ENCODE measurements at regions not wholly inside any gene's neighbourhood (a gene's known extent, or its start where the extent isn't known, plus 50 kb on each side); places are given as distances from the start of the nearest gene placed in this dataset.
"Not testable (repeated sequence)": the region's sequence is repeated elsewhere in the genome, so short reads cannot be mapped to it uniquely, and the experiment has no call there.

DNA sequence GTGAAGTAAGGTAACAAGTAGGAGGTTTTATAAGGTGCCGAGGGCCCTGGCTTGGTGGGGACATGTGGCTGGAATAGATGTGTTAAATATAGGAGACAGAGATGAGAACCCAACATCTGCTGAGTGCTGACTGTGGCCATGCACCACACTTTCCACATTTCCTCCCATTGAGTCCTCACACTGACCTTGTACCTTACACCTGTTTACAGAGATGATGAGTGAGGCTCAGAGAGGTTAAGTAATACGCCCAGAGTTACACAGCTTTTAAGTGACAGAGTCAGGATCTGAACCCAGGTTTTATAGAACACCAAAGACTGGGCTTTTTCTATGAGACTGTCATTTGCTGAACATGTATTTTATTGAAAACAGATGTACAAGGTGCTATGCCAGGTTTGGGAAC, 70.8 kb upstream of the LTA4H start:
- H3K9me3 ChIP-seq (replicated peaks) = no peaks in the 10 kb centered on the region
- H3K4me3 ChIP-seq = no peak overlapping the region
- TF ChIP-seq, protein P1, sequence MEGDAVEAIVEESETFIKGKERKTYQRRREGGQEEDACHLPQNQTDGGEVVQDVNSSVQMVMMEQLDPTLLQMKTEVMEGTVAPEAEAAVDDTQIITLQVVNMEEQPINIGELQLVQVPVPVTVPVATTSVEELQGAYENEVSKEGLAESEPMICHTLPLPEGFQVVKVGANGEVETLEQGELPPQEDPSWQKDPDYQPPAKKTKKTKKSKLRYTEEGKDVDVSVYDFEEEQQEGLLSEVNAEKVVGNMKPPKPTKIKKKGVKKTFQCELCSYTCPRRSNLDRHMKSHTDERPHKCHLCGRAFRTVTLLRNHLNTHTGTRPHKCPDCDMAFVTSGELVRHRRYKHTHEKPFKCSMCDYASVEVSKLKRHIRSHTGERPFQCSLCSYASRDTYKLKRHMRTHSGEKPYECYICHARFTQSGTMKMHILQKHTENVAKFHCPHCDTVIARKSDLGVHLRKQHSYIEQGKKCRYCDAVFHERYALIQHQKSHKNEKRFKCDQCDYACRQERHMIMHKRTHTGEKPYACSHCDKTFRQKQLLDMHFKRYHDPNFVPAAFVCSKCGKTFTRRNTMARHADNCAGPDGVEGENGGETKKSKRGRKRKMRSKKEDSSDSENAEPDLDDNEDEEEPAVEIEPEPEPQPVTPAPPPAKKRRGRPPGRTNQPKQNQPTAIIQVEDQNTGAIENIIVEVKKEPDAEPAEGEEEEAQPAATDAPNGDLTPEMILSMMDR (IDR thresholded peaks at IDR 0.05; ENCODE audit: borderline replicate concordance) = no peak
- H3K36me3 ChIP-seq = no peaks in the 10 kb centered on the region
- DNase-seq = no peak
- no peaks in the 10 kb centered on the region for H3K27me3 ChIP-seq (ENCODE audit: low read depth)
- peak overlapping the region; percentile 89 for H3K27ac ChIP-seq (replicated peaks)
- peaks cover 35% of the 10 kb centered on the region for H3K4me1 ChIP-seq
- intact Hi-C loops (cut with micrococcal nuclease) = no loop called here

DNA sequence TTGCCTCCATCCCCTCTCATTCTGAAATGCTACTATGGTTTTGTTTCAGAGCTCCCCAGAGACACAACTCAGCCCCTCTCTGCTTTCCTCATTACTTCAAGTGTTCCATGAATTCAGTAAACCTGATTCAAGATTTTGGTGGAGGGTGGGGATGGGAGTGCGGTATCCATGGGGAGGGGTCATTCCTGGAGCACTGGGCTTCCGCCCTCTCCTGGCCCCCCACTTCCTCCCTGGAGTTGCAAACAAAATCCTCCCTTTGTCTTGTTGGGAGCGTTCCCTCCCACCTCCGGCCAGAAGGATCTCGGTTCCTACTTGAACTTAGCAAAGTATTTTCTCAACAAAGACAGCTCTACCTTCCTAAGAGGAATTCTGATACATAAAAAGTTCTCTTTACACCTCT, 71.8 kb upstream of the LTA4H start:
- H3K27ac ChIP-seq (replicated peaks) = peak overlapping the region; percentile 89
- H3K27me3 ChIP-seq (ENCODE audit: low read depth) = no peaks in the 10 kb centered on the region
- TF ChIP-seq, protein P1 (IDR thresholded peaks at IDR 0.05; ENCODE audit: borderline replicate concordance) = no peak
- DNase-seq = peak; percentile 32
- peaks cover 35% of the 10 kb centered on the region for H3K4me1 ChIP-seq
- H3K9me3 ChIP-seq (replicated peaks) = no peaks in the 10 kb centered on the region
- intact Hi-C loops (cut with micrococcal nuclease) = no loop called here
- H3K36me3 ChIP-seq = no peaks in the 10 kb centered on the region
- H3K4me3 ChIP-seq = no peak overlapping the region

DNA sequence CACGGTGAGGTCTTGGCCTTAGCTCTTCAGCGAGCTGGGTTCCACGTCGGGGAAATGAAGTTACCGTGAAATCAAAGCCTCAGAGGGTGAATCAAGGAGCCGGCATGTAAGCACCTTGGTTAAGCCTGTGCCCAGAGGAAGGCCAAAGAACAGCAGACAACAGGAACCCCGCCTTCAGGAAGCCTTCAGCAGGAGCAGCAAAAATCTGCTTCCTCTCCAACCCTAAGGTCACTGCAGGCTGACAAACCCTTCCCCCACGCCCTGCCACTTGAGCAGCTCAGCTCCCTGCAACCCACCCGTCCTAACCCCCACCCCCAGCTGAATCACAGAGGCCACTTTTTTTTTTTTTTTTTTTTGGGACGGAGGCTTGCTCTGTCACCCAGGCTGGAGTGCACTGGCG, 72.9 kb upstream of the LTA4H start:
- Histone ChIP-seq H3K9me3 (replicated peaks) (no peaks in the 10 kb centered on the region), H3K36me3 (no peaks in the 10 kb centered on the region), H3K27ac (replicated peaks) (peak overlapping the region; percentile 89), H3K27me3 (ENCODE audit: low read depth) (peaks cover 3% of the 10 kb centered on the region), H3K4me1 (peaks cover 24% of the 10 kb centered on the region), H3K4me3 (peak overlapping the region; percentile 23)
- peak; percentile 53 for DNase-seq
- TF ChIP-seq, protein P1 (IDR thresholded peaks at IDR 0.05; ENCODE audit: borderline replicate concordance) = no peak
- intact Hi-C loops (cut with micrococcal nuclease) = no loop called here

DNA sequence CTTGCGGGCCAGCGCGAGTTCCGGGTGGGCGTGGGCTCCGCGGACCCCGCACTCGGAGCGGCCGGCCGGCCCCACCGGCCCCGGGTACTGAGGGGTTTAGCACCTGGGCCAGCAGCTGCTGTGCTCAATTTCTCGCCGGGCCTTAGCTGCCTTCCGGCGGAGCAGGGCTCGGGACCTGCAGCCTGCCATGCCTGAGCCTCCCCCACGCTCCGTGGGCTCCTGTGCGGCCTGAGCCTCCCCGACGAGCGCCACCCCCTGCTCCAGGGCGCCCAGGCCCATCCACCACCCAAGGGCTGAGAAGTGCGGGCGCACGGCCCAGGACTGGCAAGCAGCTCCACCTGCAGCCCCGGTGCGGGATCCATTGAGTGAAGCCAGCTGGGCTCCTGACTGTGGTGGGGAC, 73.6 kb upstream of the LTA4H start:
- H3K9me3 ChIP-seq (replicated peaks); DNase-seq; H3K36me3 ChIP-seq; intact Hi-C loops (cut with micrococcal nuclease); H3K27me3 ChIP-seq (ENCODE audit: low read depth): not testable (repeated sequence)
- Histone ChIP-seq H3K27ac (replicated peaks) (peak overlapping the region; percentile 89), H3K4me1 (peaks cover 23% of the 10 kb centered on the region), H3K4me3 (peak overlapping the region; percentile 23)

DNA sequence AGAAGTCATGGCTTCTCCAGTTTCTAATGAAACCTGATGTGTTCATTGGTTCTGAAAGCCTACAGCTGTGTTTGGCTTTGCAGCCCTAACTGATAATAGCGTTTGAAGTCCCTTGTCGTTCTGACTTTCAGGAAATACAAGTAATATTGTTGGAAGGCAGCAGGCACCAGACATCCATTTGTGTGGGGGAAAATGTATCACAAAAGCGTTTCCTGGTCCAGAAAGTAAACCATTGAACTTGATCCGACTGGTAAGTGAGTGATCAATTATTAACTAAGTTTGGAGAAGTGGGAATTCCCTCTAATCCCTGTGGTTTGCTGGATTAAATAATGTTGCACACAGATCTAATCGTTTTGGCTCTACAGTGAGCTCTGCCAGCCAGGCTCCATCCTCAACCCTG, 77.3 kb upstream of the LTA4H start:
- TF ChIP-seq, protein P1 (IDR thresholded peaks at IDR 0.05; ENCODE audit: borderline replicate concordance) = no peak
- Histone ChIP-seq H3K4me1 (peaks cover 10% of the 10 kb centered on the region), H3K27ac (replicated peaks) (no peak overlapping the region), H3K9me3 (replicated peaks) (no peaks in the 10 kb centered on the region), H3K4me3 (no peak overlapping the region), H3K27me3 (ENCODE audit: low read depth) (peaks cover 27% of the 10 kb centered on the region), H3K36me3 (no peaks in the 10 kb centered on the region)
- intact Hi-C loops (cut with micrococcal nuclease) = no loop called here
- DNase-seq = no peak

DNA sequence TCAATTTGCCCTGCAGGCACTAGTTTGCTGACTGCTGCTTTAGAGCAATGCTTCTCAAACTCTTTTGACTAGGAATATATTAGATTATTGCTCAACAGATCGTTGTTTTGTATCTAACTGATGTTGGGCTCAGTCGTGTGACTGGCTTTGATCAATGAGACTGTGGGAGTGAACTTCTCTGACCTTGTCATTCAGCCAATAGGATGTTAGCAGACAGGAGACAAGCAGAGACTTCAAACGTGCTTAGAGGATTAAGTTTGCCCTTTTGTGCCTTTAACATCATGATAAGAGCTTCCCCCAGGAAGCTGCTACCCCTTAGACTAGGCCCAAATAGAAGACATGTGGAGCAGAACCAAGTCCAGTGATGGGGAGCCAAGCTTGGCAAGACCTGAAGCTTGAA, 76.7 kb upstream of the ELK3 start:
- no peak for DNase-seq
- Histone ChIP-seq H3K9me3 (replicated peaks) (no peaks in the 10 kb centered on the region), H3K27me3 (ENCODE audit: low read depth) (peaks cover 27% of the 10 kb centered on the region), H3K36me3 (no peaks in the 10 kb centered on the region), H3K4me1 (peaks cover 6% of the 10 kb centered on the region), H3K27ac (replicated peaks) (no peak overlapping the region), H3K4me3 (no peak overlapping the region)
- intact Hi-C loops (cut with micrococcal nuclease) = no loop called here
- TF ChIP-seq, protein P1 (IDR thresholded peaks at IDR 0.05; ENCODE audit: borderline replicate concordance) = no peak

All from left ventricle myocardium inferior (tissue), 1 donor.